B cell (primary cell): ENCODE measurements at regions not wholly inside any gene's neighbourhood (a gene's known extent, or its start where the extent isn't known, plus 50 kb on each side); places are given as distances from the start of the nearest gene placed in this dataset.

ENCODE experiments used
- ATAC-seq: fragments of 200-7000 bp; cut with Tn5 transposase; one replicate; pipeline ENCODE4 v1.10.0; 2021; ENCODE audit warnings: low read depth, mild to moderate bottlenecking, moderate number of reproducible peaks, moderate library complexity
- CTCF ChIA-PET: fragments of 350-600 bp; sonication (Branson Sonifier 250); formaldehyde crosslinking; loops from one replicate; lab custom pipeline; 2021; ENCODE audit warnings: antibody characterized with exemption, inconsistent platforms; lab: Charles Lee
- POLR2A ChIA-PET: fragments of 350-600 bp; sonication (Branson Sonifier 250); formaldehyde crosslinking; loops from one replicate; lab custom pipeline; 2021; ENCODE audit warnings: antibody characterized with exemption; lab: Charles Lee
- DNase-seq: peaks from one replicate; pipeline ENCODE4 v3.0.0; 2013
- H2AFZ ChIP-seq: 2 replicates; pipeline ENCODE4 v1.6.1; 2012; ENCODE audit warnings: mild to moderate bottlenecking, low read depth, low read length; ENCODE audit not compliant: insufficient read depth, poor library complexity, severe bottlenecking
- H3K27ac ChIP-seq, 2 donors: 1 replicate in 1 of 2; 2 replicates in 1 of 2; pipeline ENCODE4 v1.5.1; 2012 to 2013; ENCODE audit warnings: low read length in 2 of 2, mild to moderate bottlenecking in 2 of 2, moderate library complexity in 1 of 2
- H3K27me3 ChIP-seq, 4 experiments: fragments of 200-600 bp in 1 of 4; sonication (generic) in 1 of 4; replicated peaks in 1 of 4; 1 replicate in 2 of 4; 2 replicates in 2 of 4; pipeline versions ENCODE4 v1.6.1 to v1.7.0; 2013 to 2016; ENCODE audit warnings: low read length in 3 of 4, mild to moderate bottlenecking in 2 of 4, mixed read lengths in 1 of 4, moderate library complexity in 1 of 4; ENCODE audit not compliant: insufficient read depth in 4 of 4, control insufficient read depth in 3 of 4; ENCODE audit errors: control extremely low read depth in 1 of 4
- H3K36me3 ChIP-seq, 2 experiments: replicated peaks in 1 of 2; 1 replicate in 1 of 2; 2 replicates in 1 of 2; pipeline versions ENCODE4 v1.6.1 to v1.7.1; 2013; ENCODE audit warnings: low read length in 1 of 2; ENCODE audit not compliant: insufficient read depth in 2 of 2, control insufficient read depth in 1 of 2; ENCODE audit errors: control extremely low read depth in 1 of 2, extremely low read depth in 1 of 2
- H3K4me1 ChIP-seq, 2 donors: fragments of 200-600 bp in 1 of 2; sonication (generic) in 1 of 2; 1 replicate in 1 of 2; 2 replicates in 1 of 2; pipeline versions ENCODE4 v1.5.1 to v1.6.1; 2013 to 2017; ENCODE audit warnings: low read length in 2 of 2; ENCODE audit not compliant: control insufficient read depth in 2 of 2, insufficient read depth in 2 of 2
- H3K4me2 ChIP-seq: replicated peaks from 2 replicates; pipeline ENCODE3; 2012; ENCODE audit warnings: mild to moderate bottlenecking, low read depth, low read length; ENCODE audit not compliant: poor library complexity, severe bottlenecking
- H3K4me3 ChIP-seq, 5 experiments: fragments of 200-600 bp in 1 of 5; sonication (generic) in 1 of 5; 1 replicate in 3 of 5; 2 replicates in 2 of 5; pipeline versions ENCODE4 v1.5.1 to v1.7.0; 2011 to 2016; ENCODE audit warnings: low read length in 4 of 5, mild to moderate bottlenecking in 4 of 5, low read depth in 2 of 5, control low read depth in 1 of 5, moderate library complexity in 1 of 5; ENCODE audit not compliant: insufficient read depth in 1 of 5; ENCODE audit errors: control extremely low read depth in 1 of 5, extremely low read depth in 1 of 5
- H3K79me2 ChIP-seq: fragments of 200-600 bp; sonication (generic); one replicate; pipeline ENCODE4 v1.6.0; 2016; ENCODE audit warnings: low read length; ENCODE audit not compliant: control insufficient read depth, insufficient read depth
- H3K9ac ChIP-seq: fragments of 200-600 bp; sonication (generic); 2 replicates; pipeline ENCODE4 v1.6.1; 2017; ENCODE audit warnings: mild to moderate bottlenecking, low read length, moderate library complexity
- H3K9me3 ChIP-seq, 3 donors: one replicate each; pipeline versions ENCODE4 v1.6.1 to v1.7.1; 2013; ENCODE audit warnings: low read length in 2 of 3; ENCODE audit not compliant: control insufficient read depth in 2 of 3, insufficient read depth in 1 of 3; ENCODE audit errors: control extremely low read depth in 1 of 3
- H4K20me1 ChIP-seq: 2 replicates; pipeline ENCODE4 v1.6.0; 2012; ENCODE audit warnings: mild to moderate bottlenecking, low read length; ENCODE audit not compliant: insufficient read depth, control insufficient read depth, poor library complexity, severe bottlenecking
- H3K27ac Mint-ChIP-seq: one replicate; pipeline ENCODE4 v1.8.0; 2021; ENCODE audit warnings: mixed read lengths
- H3K27me3 Mint-ChIP-seq: one replicate; pipeline ENCODE4 v1.8.0; 2021; ENCODE audit warnings: mixed read lengths
- H3K4me1 Mint-ChIP-seq: one replicate; pipeline ENCODE4 v1.8.0; 2021; ENCODE audit warnings: mixed read lengths
- H3K4me3 Mint-ChIP-seq: one replicate; pipeline ENCODE4 v1.8.0; 2021; ENCODE audit warnings: mixed read lengths
- H3K9me3 Mint-ChIP-seq: one replicate; pipeline ENCODE4 v1.8.0; 2022; ENCODE audit warnings: mixed read lengths; ENCODE audit not compliant: insufficient read depth
- CTCF ChIP-seq: fragments of 200-600 bp; IDR thresholded peaks from one replicate; pipeline ENCODE4 v1.8.0; 2022; ENCODE audit warnings: antibody characterized with exemption, mild to moderate bottlenecking
- EZH2 ChIP-seq: IDR thresholded peaks from 2 replicates; pipeline ENCODE4 v1.6.1; 2012; ENCODE audit warnings: borderline replicate concordance, low read depth, mild to moderate bottlenecking, moderate library complexity, low read length; ENCODE audit not compliant: insufficient read depth, poor library complexity, severe bottlenecking
- WGBS: methylation state at CpG from one replicate; pipeline ENCODE4 v1.1.5; 2013; ENCODE audit warnings: missing lambda C conversion rate; ENCODE audit not compliant: insufficient coverage; 5-methylcytosine and 5-hydroxymethylcytosine counted together
- intact Hi-C: fragments of 100-400 bp; cut with micrococcal nuclease; formaldehyde crosslinking; loops from one replicate; pipeline ENCODE4 v1.10.0; 2022

GRCh38 chr21:34009193-34009592 is 64.2 kb upstream of the MRPS6 start:
- intact Hi-C loops, result no loop called here
- WGBS, result 81% methylated on average over 3 of the region's 3 CpGs
- ATAC-seq, result no peak

GRCh38 chr21:34008618-34009017 is 64.8 kb upstream of the MRPS6 start:
- Histone ChIP-seq H3K27me3 (peaks cover 0 to 3% (median 1%) of the 10 kb centered on the region in 4 experiments), H3K9me3 (peaks cover 1 to 27% (median 13%) of the 10 kb centered on the region in 3 donors), H3K79me2 (no peaks in the 10 kb centered on the region), H3K9ac (no peak overlapping the region), H3K4me1 (no peaks in the 10 kb centered on the region), H3K4me3 (no peak overlapping the region), H4K20me1 (no peaks in the 10 kb centered on the region), H3K27ac (no peak overlapping the region), H2AFZ (no peak overlapping the region), H3K4me2 (no peak overlapping the region), H3K36me3 (no peaks in the 10 kb centered on the region)
- no peak overlapping the region for H3K4me3 Mint-ChIP-seq
- intact Hi-C loops, result no loop called here
- H3K27me3 Mint-ChIP-seq, result no peaks in the 10 kb centered on the region
- TF ChIP-seq EZH2 (no peak), CTCF (no peak)
- H3K9me3 Mint-ChIP-seq, result peaks cover 8% of the 10 kb centered on the region
- no peaks in the 10 kb centered on the region for H3K4me1 Mint-ChIP-seq
- H3K27ac Mint-ChIP-seq, result no peak overlapping the region
- ChIA-PET POLR2A (no interaction called here), CTCF (no interaction called here)
- DNase-seq (no peak), ATAC-seq (no peak)
- 100% methylated on average over 1 of the region's 5 CpGs for WGBS

More at GRCh38 chr21:34009193-34009592, 64.2 kb upstream of the MRPS6 start:
- H3K27me3 ChIP-seq, result peaks cover 0 to 3% (median under 1%) of the 10 kb centered on the region in 4 experiments
- H3K36me3 ChIP-seq, result no peaks in the 10 kb centered on the region
- no peaks in the 10 kb centered on the region for H4K20me1 ChIP-seq
- ChIA-PET POLR2A (no interaction called here), CTCF (no interaction called here)
- no peak overlapping the region for H3K27ac ChIP-seq
- no peak for DNase-seq
- Mint-ChIP-seq H3K27ac (no peak overlapping the region), H3K4me1 (no peaks in the 10 kb centered on the region), H3K4me3 (no peak overlapping the region), H3K27me3 (no peaks in the 10 kb centered on the region), H3K9me3 (peaks cover 8% of the 10 kb centered on the region)
- no peak overlapping the region for H3K9ac ChIP-seq
- no peak overlapping the region for H3K4me3 ChIP-seq
- TF ChIP-seq EZH2 (no peak), CTCF (no peak)
- peaks cover 1 to 33% (median 13%) of the 10 kb centered on the region in 3 donors for H3K9me3 ChIP-seq
- no peaks in the 10 kb centered on the region for H3K79me2 ChIP-seq
- no peak overlapping the region for H3K4me2 ChIP-seq
- H2AFZ ChIP-seq, result no peak overlapping the region
- H3K4me1 ChIP-seq, result no peaks in the 10 kb centered on the region
